HFFc6 (cell line): ENCODE measurements at regions not wholly inside any gene's neighbourhood (a gene's known extent, or its start where the extent isn't known, plus 50 kb on each side); places are given as distances from the start of the nearest gene placed in this dataset.
A peak's percentile ranks its signal among the peaks of the same experiment; 100 is the strongest.

Source experiments
- DNase-seq: peaks from one replicate; pipeline ENCODE4 v3.0.0-alpha.2; 2018
- H3K27ac Mint-ChIP-seq: 2 replicates; pipeline ENCODE4 v1.8.0; 2020; ENCODE audit warnings: mild to moderate bottlenecking, mixed read lengths
- H3K27me3 Mint-ChIP-seq: 2 replicates; pipeline ENCODE4 v1.8.0; 2021; ENCODE audit warnings: mild to moderate bottlenecking, moderate library complexity, mixed read lengths; ENCODE audit not compliant: insufficient read depth
- H3K36me3 Mint-ChIP-seq: 2 replicates; pipeline ENCODE4 v1.8.0; 2021; ENCODE audit warnings: low read depth, mixed read lengths
- H3K4me1 Mint-ChIP-seq: 2 replicates; pipeline ENCODE4 v1.8.0; 2020; ENCODE audit warnings: low read depth, mixed read lengths
- H3K4me3 Mint-ChIP-seq: 2 replicates; pipeline ENCODE4 v1.8.0; 2020; ENCODE audit warnings: mild to moderate bottlenecking, moderate library complexity, mixed read lengths
- H3K9me3 Mint-ChIP-seq: 2 replicates; pipeline ENCODE4 v1.8.0; 2020; ENCODE audit warnings: mild to moderate bottlenecking, mixed read lengths
- CTCF ChIP-seq: fragments of 200-600 bp; sonication (generic); IDR thresholded peaks from 2 replicates; pipeline ENCODE4 v1.5.0; 2021; ENCODE audit warnings: antibody characterized with exemption, mild to moderate bottlenecking

GRCh38 chr9:29297592-29297991 lies 1724.3 kb upstream of the C9orf72 start:
- H3K27ac Mint-ChIP-seq, result no peak overlapping the region
- DNase-seq, result no peak
- no peaks in the 10 kb centered on the region for H3K27me3 Mint-ChIP-seq
- H3K9me3 Mint-ChIP-seq, result peaks cover 24% of the 10 kb centered on the region
- H3K36me3 Mint-ChIP-seq, result no peaks in the 10 kb centered on the region; the same call in 1 of the 2 replicates
- H3K4me3 Mint-ChIP-seq, result no peak overlapping the region
- no peak for TF ChIP-seq CTCF
- H3K4me1 Mint-ChIP-seq, result no peaks in the 10 kb centered on the region

GRCh38 chr9:29311221-29311620 lies 1737.9 kb upstream of the C9orf72 start:
- Mint-ChIP-seq H3K27ac (no peak overlapping the region), H3K4me3 (peak overlapping the region; percentile 2; the same call in 1 of the 2 replicates), H3K4me1 (peaks cover 9% of the 10 kb centered on the region), H3K36me3 (no peaks in the 10 kb centered on the region), H3K27me3 (no peaks in the 10 kb centered on the region; the same call in 1 of the 2 replicates), H3K9me3 (no peaks in the 10 kb centered on the region)
- no peak for DNase-seq
- TF ChIP-seq CTCF, result no peak

- no peak for DNase-seq
- H3K27me3 Mint-ChIP-seq, result no peaks in the 10 kb centered on the region; the same call in none of the 2 replicates
- H3K36me3 Mint-ChIP-seq, result no peaks in the 10 kb centered on the region
- no peak for TF ChIP-seq CTCF
- no peak overlapping the region for H3K4me3 Mint-ChIP-seq
- peaks cover 9% of the 10 kb centered on the region for H3K4me1 Mint-ChIP-seq
- peaks cover 4% of the 10 kb centered on the region; the same call in 1 of the 2 replicates for H3K9me3 Mint-ChIP-seq
- H3K27ac Mint-ChIP-seq, result no peak overlapping the region
Measured at GRCh38 chr9:29312327-29312726, 1739.0 kb upstream of the C9orf72 start.

- TF ChIP-seq CTCF, result no peak
- no peak for DNase-seq
- H3K27me3 Mint-ChIP-seq, result no peaks in the 10 kb centered on the region; the same call in 1 of the 2 replicates
- peak overlapping the region; percentile 9; the same call in 1 of the 2 replicates for H3K27ac Mint-ChIP-seq
- H3K9me3 Mint-ChIP-seq, result peaks cover 4% of the 10 kb centered on the region; the same call in 1 of the 2 replicates
- H3K4me1 Mint-ChIP-seq, result peaks cover 25% of the 10 kb centered on the region
- H3K4me3 Mint-ChIP-seq, result peak overlapping the region; percentile 73
- no peaks in the 10 kb centered on the region for H3K36me3 Mint-ChIP-seq
Measured at GRCh38 chr9:29319736-29320513, 1746.6 kb upstream of the C9orf72 start.

- H3K36me3 Mint-ChIP-seq, result no peaks in the 10 kb centered on the region
- peaks cover 25% of the 10 kb centered on the region for H3K4me1 Mint-ChIP-seq
- peak; percentile 4 for DNase-seq
- H3K27ac Mint-ChIP-seq, result peak overlapping the region; percentile 41; the same call in 1 of the 2 replicates
- H3K27me3 Mint-ChIP-seq, result no peaks in the 10 kb centered on the region
- H3K4me3 Mint-ChIP-seq, result peak overlapping the region; percentile 55
- H3K9me3 Mint-ChIP-seq, result no peaks in the 10 kb centered on the region
- TF ChIP-seq CTCF, result no peak
Measured at GRCh38 chr9:29322240-29322639, 1749.0 kb upstream of the C9orf72 start.
